ENCODE measurements at regions not wholly inside any gene's neighbourhood (a gene's known extent, or its start where the extent isn't known, plus 50 kb on each side); places are given as distances from the start of the nearest gene placed in this dataset.

- TF ChIP-seq POLR2A (IDR thresholded peaks at IDR 0.05), result no peak
- TF ChIP-seq, protein P1, sequence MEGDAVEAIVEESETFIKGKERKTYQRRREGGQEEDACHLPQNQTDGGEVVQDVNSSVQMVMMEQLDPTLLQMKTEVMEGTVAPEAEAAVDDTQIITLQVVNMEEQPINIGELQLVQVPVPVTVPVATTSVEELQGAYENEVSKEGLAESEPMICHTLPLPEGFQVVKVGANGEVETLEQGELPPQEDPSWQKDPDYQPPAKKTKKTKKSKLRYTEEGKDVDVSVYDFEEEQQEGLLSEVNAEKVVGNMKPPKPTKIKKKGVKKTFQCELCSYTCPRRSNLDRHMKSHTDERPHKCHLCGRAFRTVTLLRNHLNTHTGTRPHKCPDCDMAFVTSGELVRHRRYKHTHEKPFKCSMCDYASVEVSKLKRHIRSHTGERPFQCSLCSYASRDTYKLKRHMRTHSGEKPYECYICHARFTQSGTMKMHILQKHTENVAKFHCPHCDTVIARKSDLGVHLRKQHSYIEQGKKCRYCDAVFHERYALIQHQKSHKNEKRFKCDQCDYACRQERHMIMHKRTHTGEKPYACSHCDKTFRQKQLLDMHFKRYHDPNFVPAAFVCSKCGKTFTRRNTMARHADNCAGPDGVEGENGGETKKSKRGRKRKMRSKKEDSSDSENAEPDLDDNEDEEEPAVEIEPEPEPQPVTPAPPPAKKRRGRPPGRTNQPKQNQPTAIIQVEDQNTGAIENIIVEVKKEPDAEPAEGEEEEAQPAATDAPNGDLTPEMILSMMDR (IDR thresholded peaks at IDR 0.05), result no peak
- TF ChIP-seq POLR2AphosphoS5 (IDR thresholded peaks at IDR 0.05), result no peak
Observed at GRCh38 chr4:164623099-164623498, 130.8 kb upstream of the SMIM31 start.

All from suprapubic skin (tissue), 4 donors.